Right atrium auricular region (tissue), 2 donors: ENCODE measurements at regions not wholly inside any gene's neighbourhood (a gene's known extent, or its start where the extent isn't known, plus 50 kb on each side); places are given as distances from the start of the nearest gene placed in this dataset.
"Not testable (repeated sequence)": the region's sequence is repeated elsewhere in the genome, so short reads cannot be mapped to it uniquely, and the experiment has no call there.

ENCODE experiments used
- DNase-seq: peaks from one replicate; pipeline ENCODE4 v3.0.0-alpha.2; 2019; ENCODE audit warnings: low spot score
- H3K27ac ChIP-seq, 2 donors: fragments of 200-600 bp; sonication (generic); 1 replicate in 1 of 2; 2 replicates in 1 of 2; pipeline ENCODE4 v1.5.1; 2016 to 2019
- H3K27me3 ChIP-seq, 2 donors: fragments of 200-600 bp; sonication (generic); one replicate each; pipeline versions ENCODE4 v1.5.1 to v1.6.0; 2017 to 2019
- H3K36me3 ChIP-seq: fragments of 200-600 bp; sonication (generic); one replicate; pipeline ENCODE4 v1.5.1; 2016
- H3K4me1 ChIP-seq, 2 donors: fragments of 200-600 bp; sonication (generic); one replicate each; pipeline versions ENCODE4 v1.5.1 to v1.6.0; 2017 to 2019
- H3K4me3 ChIP-seq, 2 donors: fragments of 200-600 bp; sonication (generic); 1 replicate in 1 of 2; 2 replicates in 1 of 2; pipeline ENCODE4 v1.5.1; 2017 to 2019; ENCODE audit warnings: mild to moderate bottlenecking in 1 of 2, moderate library complexity in 1 of 2
- H3K9me3 ChIP-seq, 2 donors: fragments of 200-600 bp; sonication (generic); one replicate each; pipeline ENCODE4 v1.5.1; 2019
- CTCF ChIP-seq, 2 donors: fragments of 200-600 bp; sonication (generic); IDR thresholded peaks; one replicate each; pipeline ENCODE4 v1.5.1; 2019; ENCODE audit warnings: antibody characterized with exemption in 2 of 2

DNA sequence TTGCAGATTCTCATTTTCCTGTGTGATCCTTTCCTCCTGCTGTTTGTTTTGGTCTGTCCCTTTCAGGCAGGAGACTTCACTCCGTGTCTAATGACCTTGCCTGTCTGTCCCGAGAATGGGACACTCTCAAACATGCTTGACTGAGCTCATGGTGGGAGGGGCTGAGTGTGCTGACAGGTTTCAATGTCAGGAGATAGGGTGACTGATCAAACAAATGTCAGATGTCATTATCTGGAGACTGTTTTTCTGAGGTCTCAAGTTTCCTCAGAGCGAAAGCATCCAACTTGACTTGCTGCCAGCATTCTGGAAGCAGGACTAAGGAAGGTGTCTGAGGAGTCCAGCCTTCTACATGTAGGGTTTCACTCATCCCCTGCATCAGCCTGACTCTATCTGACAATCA is 228.8 kb upstream of the KIAA1217 start:
- Histone ChIP-seq H3K27me3 (no peaks in the 10 kb centered on the region), H3K27ac (no peak overlapping the region), H3K9me3 (no peaks in the 10 kb centered on the region), H3K36me3 (no peaks in the 10 kb centered on the region), H3K4me3 (no peak overlapping the region), H3K4me1 (no peaks in the 10 kb centered on the region)
- no peak for DNase-seq
- TF ChIP-seq CTCF (IDR thresholded peaks at IDR 0.05) = no peak

GRCh38 chr10:23981520-23982309 is 227.2 kb upstream of the KIAA1217 start:
- Histone ChIP-seq H3K36me3 (no peaks in the 10 kb centered on the region), H3K27ac (no peak overlapping the region), H3K4me3 (no peak overlapping the region), H3K4me1 (no peaks in the 10 kb centered on the region), H3K9me3 (no peaks in the 10 kb centered on the region), H3K27me3 (no peaks in the 10 kb centered on the region)
- no peak for DNase-seq
- peak in 1 of 2 donors; percentile 27 for TF ChIP-seq CTCF (IDR thresholded peaks at IDR 0.05)

- not testable (repeated sequence) for H3K27me3 ChIP-seq, H3K4me3 ChIP-seq, DNase-seq, H3K36me3 ChIP-seq, H3K9me3 ChIP-seq, H3K27ac ChIP-seq, H3K4me1 ChIP-seq
Observed at GRCh38 chr10:23984405-23984804, 224.5 kb upstream of the KIAA1217 start.

- Histone ChIP-seq H3K4me1 (no peaks in the 10 kb centered on the region), H3K27ac (no peak overlapping the region), H3K4me3 (no peak overlapping the region), H3K9me3 (no peaks in the 10 kb centered on the region), H3K36me3 (no peaks in the 10 kb centered on the region), H3K27me3 (no peaks in the 10 kb centered on the region)
- no peak for TF ChIP-seq CTCF (IDR thresholded peaks at IDR 0.05)
- DNase-seq = no peak
Observed at GRCh38 chr10:23988006-23988405, 220.9 kb upstream of the KIAA1217 start.

DNA sequence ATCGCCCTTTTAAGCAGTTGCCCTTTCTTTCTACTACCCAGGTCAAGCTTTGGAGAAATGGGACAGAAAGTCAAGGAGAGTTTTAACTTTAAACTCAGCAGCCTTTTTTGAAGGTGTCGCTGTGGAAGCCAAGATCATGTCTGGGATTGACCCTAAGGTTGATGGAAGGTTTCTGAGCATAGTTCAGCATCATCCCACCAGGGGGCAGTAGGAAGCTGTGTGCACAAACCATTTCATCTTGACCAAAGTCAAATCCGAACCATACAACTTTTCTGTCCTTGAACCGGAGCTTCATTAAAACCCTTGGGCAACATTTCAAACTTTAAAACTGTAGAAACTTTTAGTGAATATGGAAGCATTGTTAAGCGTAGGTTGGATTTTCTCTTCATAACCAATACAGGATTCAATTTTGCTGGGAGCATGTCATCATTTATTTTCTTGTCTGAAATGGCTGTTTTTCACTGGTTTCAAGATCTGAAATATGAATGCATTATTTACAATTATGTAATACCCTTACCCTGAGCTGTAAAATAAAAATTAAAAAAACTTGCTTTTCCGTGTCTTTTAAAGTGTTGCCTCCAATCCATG is 214.4 kb upstream of the KIAA1217 start:
- Histone ChIP-seq H3K27ac (no peak overlapping the region), H3K4me3 (no peak overlapping the region), H3K9me3 (no peaks in the 10 kb centered on the region), H3K27me3 (no peaks in the 10 kb centered on the region), H3K36me3 (no peaks in the 10 kb centered on the region), H3K4me1 (no peaks in the 10 kb centered on the region)
- TF ChIP-seq CTCF (IDR thresholded peaks at IDR 0.05) = peak; percentile 82 to 91
- peak; percentile 79 for DNase-seq

DNA sequence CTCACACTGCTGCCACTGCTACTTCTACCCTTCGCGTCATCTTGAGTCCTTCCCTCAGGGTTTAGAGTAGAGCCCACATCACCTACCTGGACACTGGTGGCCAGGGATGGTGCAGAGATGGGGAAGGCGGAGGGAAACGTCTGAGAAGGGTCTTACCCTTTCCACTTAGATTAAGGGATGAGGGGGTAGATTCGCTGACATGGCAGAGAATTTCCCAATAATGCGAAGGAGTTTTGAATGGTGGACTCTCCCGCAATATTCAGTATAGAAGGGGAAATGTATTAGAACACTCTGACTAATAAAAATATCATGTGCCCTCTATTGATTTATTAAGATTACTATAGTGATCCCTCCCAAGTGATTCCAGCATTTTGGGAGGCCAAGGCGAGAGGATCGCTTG is 209.5 kb upstream of the KIAA1217 start:
- Histone ChIP-seq H3K4me1 (no peaks in the 10 kb centered on the region), H3K9me3 (no peaks in the 10 kb centered on the region), H3K27me3 (no peaks in the 10 kb centered on the region), H3K4me3 (no peak overlapping the region), H3K36me3 (no peaks in the 10 kb centered on the region), H3K27ac (no peak overlapping the region)
- no peak for DNase-seq
- no peak for TF ChIP-seq CTCF (IDR thresholded peaks at IDR 0.05)
